HFFc6 (cell line): ENCODE measurements at regions not wholly inside any gene's neighbourhood (a gene's known extent, or its start where the extent isn't known, plus 50 kb on each side); places are given as distances from the start of the nearest gene placed in this dataset.

Experiments
- DNase-seq: peaks from one replicate; pipeline ENCODE4 v3.0.0-alpha.2; 2018
- H3K27ac Mint-ChIP-seq: 2 replicates; pipeline ENCODE4 v1.8.0; 2020; ENCODE audit warnings: mild to moderate bottlenecking, mixed read lengths
- H3K27me3 Mint-ChIP-seq: 2 replicates; pipeline ENCODE4 v1.8.0; 2021; ENCODE audit warnings: mild to moderate bottlenecking, moderate library complexity, mixed read lengths; ENCODE audit not compliant: insufficient read depth
- H3K36me3 Mint-ChIP-seq: 2 replicates; pipeline ENCODE4 v1.8.0; 2021; ENCODE audit warnings: low read depth, mixed read lengths
- H3K4me1 Mint-ChIP-seq: 2 replicates; pipeline ENCODE4 v1.8.0; 2020; ENCODE audit warnings: low read depth, mixed read lengths
- H3K4me3 Mint-ChIP-seq: 2 replicates; pipeline ENCODE4 v1.8.0; 2020; ENCODE audit warnings: mild to moderate bottlenecking, moderate library complexity, mixed read lengths
- H3K9me3 Mint-ChIP-seq: 2 replicates; pipeline ENCODE4 v1.8.0; 2020; ENCODE audit warnings: mild to moderate bottlenecking, mixed read lengths
- CTCF ChIP-seq: fragments of 200-600 bp; sonication (generic); IDR thresholded peaks from 2 replicates; pipeline ENCODE4 v1.5.0; 2021; ENCODE audit warnings: antibody characterized with exemption, mild to moderate bottlenecking

GRCh38 chr3:173342679-173343078 lies 54.9 kb upstream of the NLGN1 start:
- no peak for TF ChIP-seq CTCF
- Mint-ChIP-seq H3K9me3 (no peaks in the 10 kb centered on the region), H3K4me1 (no peaks in the 10 kb centered on the region), H3K4me3 (no peak overlapping the region), H3K27me3 (no peaks in the 10 kb centered on the region), H3K36me3 (no peaks in the 10 kb centered on the region), H3K27ac (no peak overlapping the region)
- no peak for DNase-seq

- no peaks in the 10 kb centered on the region for H3K9me3 Mint-ChIP-seq
- DNase-seq: no peak
- H3K27me3 Mint-ChIP-seq: no peaks in the 10 kb centered on the region; the same call in 1 of the 2 replicates
- H3K27ac Mint-ChIP-seq: no peak overlapping the region
- TF ChIP-seq CTCF: no peak
- H3K36me3 Mint-ChIP-seq: no peaks in the 10 kb centered on the region
- H3K4me3 Mint-ChIP-seq: no peak overlapping the region
- H3K4me1 Mint-ChIP-seq: no peaks in the 10 kb centered on the region
These were observed 56.9 kb upstream of the NLGN1 start for GRCh38 chr3:173340626-173341025.

DNA sequence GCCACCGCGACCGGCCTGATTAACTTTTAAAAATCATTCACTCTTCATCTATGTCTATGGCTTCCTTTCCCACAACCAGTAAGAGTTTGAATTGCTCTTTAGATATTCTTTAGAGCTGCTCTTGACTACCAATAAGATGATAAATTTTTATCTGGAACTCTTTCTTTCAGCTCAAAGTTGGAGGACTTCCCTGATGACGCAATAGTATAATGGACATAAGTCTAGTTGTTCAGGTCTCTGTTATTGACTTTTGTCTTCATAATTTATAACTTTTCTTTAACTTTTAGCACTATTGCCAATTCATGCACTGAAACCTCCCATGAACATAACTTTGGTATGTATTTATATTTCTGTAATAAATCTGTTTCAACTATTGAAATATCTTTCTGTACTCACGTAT lies 61.3 kb upstream of the NLGN1 start:
- no peak for TF ChIP-seq CTCF
- DNase-seq: no peak
- H3K4me3 Mint-ChIP-seq: no peak overlapping the region
- no peaks in the 10 kb centered on the region for H3K36me3 Mint-ChIP-seq
- no peaks in the 10 kb centered on the region; the same call in 1 of the 2 replicates for H3K27me3 Mint-ChIP-seq
- no peaks in the 10 kb centered on the region for H3K4me1 Mint-ChIP-seq
- no peak overlapping the region for H3K27ac Mint-ChIP-seq
- no peaks in the 10 kb centered on the region for H3K9me3 Mint-ChIP-seq

- Mint-ChIP-seq H3K27ac (no peak overlapping the region), H3K4me3 (no peak overlapping the region), H3K9me3 (no peaks in the 10 kb centered on the region), H3K27me3 (no peaks in the 10 kb centered on the region; the same call in 1 of the 2 replicates), H3K4me1 (no peaks in the 10 kb centered on the region), H3K36me3 (no peaks in the 10 kb centered on the region)
- TF ChIP-seq CTCF: no peak
- no peak for DNase-seq
These were observed 91.4 kb upstream of the NLGN1 start for GRCh38 chr3:173306110-173306509.

DNA sequence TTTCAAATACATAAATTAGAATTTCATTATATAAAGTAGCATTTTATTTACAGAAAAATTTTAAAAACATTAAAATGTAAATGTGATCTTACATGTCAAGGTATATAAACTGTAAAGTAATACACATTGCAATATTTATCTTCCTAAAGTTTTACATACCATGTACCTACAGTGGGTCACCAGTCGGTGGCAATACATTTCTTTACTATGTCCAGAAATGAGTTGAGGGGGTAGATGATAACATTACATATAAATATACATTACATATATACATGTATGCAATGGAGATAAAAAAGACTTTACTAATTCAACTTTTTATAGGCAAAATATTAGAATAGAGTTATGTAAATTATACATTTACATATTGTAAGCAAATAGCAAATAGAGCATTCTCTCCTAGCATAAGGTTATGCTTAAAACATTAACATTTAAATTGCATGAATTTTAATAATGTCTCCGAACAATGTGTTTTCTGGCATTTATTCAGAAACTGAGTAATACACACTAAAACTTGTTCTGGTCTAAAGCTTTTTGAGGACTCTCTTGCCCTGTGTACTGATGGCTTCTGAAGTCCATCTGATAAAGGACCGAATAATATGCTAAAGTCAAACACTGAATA lies 93.3 kb upstream of the NLGN1 start:
- Mint-ChIP-seq H3K36me3 (no peaks in the 10 kb centered on the region), H3K9me3 (no peaks in the 10 kb centered on the region), H3K4me3 (no peak overlapping the region), H3K27me3 (no peaks in the 10 kb centered on the region; the same call in none of the 2 replicates), H3K4me1 (no peaks in the 10 kb centered on the region), H3K27ac (no peak overlapping the region)
- DNase-seq: no peak
- TF ChIP-seq CTCF: no peak
